ENCODE measurements at regions not wholly inside any gene's neighbourhood (a gene's known extent, or its start where the extent isn't known, plus 50 kb on each side); places are given as distances from the start of the nearest gene placed in this dataset.

GRCh38 chr16:86048882-86049585 lies 150.1 kb downstream of the IRF8 start:
- TF ChIP-seq CTCF (IDR thresholded peaks at IDR 0.05; ENCODE audit: insufficient read depth, low read length) (no peak), POLR2AphosphoS5 (IDR thresholded peaks at IDR 0.05; ENCODE audit: low read depth) (no peak), GABPA (IDR thresholded peaks at IDR 0.05; ENCODE audit: low read depth) (no peak)

All from HL-60 (cell line).